OCI-LY1 (cell line): ENCODE measurements at regions not wholly inside any gene's neighbourhood (a gene's known extent, or its start where the extent isn't known, plus 50 kb on each side); places are given as distances from the start of the nearest gene placed in this dataset.
"Not testable (repeated sequence)": the region's sequence is repeated elsewhere in the genome, so short reads cannot be mapped to it uniquely, and the experiment has no call there.

Experiments used
- H2AFZ ChIP-seq: fragments of 200-600 bp; sonication (generic), shearing (Covaris generic); 2 replicates; pipeline ENCODE4 v1.6.0; 2014; ENCODE audit warnings: antibody characterized with exemption, mild to moderate bottlenecking, low read length
- H3F3A ChIP-seq: fragments of 200-600 bp; sonication (generic), shearing (Covaris generic); 2 replicates; pipeline ENCODE4 v1.6.0; 2014; ENCODE audit warnings: mild to moderate bottlenecking, antibody characterized with exemption, low read length, moderate library complexity; ENCODE audit not compliant: insufficient read depth
- H3K27ac ChIP-seq: fragments of 200-600 bp; sonication (generic); 2 replicates; pipeline ENCODE4 v1.5.1; 2014; ENCODE audit warnings: low read length, mixed run types, mild to moderate bottlenecking, low read depth; ENCODE audit not compliant: poor library complexity, severe bottlenecking
- H3K27me3 ChIP-seq: fragments of 200-600 bp; sonication (generic); 2 replicates; pipeline ENCODE4 v1.6.0; 2014; ENCODE audit warnings: antibody characterized with exemption, mild to moderate bottlenecking, low read length, moderate library complexity; ENCODE audit not compliant: insufficient read depth
- H3K36me3 ChIP-seq: fragments of 200-600 bp; sonication (generic); 2 replicates; pipeline ENCODE4 v1.6.1; 2014; ENCODE audit warnings: mild to moderate bottlenecking, antibody characterized with exemption, low read length, moderate library complexity, mixed read lengths; ENCODE audit not compliant: insufficient read depth
- H3K4me1 ChIP-seq: fragments of 200-600 bp; sonication (generic); 2 replicates; pipeline ENCODE4 v1.5.1; 2014; ENCODE audit warnings: mild to moderate bottlenecking, low read length, moderate library complexity; ENCODE audit not compliant: insufficient read depth, severe bottlenecking
- H3K4me2 ChIP-seq: fragments of 200-600 bp; sonication (generic), shearing (Covaris generic); 2 replicates; pipeline ENCODE4 v1.6.1; 2014; ENCODE audit warnings: low read length
- H3K4me3 ChIP-seq: fragments of 200-600 bp; sonication (generic); 2 replicates; pipeline ENCODE4 v1.5.1; 2014; ENCODE audit warnings: low read length, low read depth, mild to moderate bottlenecking, mixed read lengths; ENCODE audit not compliant: poor library complexity, severe bottlenecking
- H3K79me2 ChIP-seq: fragments of 200-600 bp; shearing (Covaris generic); 2 replicates; pipeline ENCODE4 v1.6.1; 2016; ENCODE audit warnings: mixed run types, low read length, mixed read lengths; ENCODE audit not compliant: insufficient read depth
- H3K9ac ChIP-seq: fragments of 200-600 bp; sonication (generic), shearing (Covaris generic); 2 replicates; pipeline ENCODE4 v1.6.1; 2014; ENCODE audit warnings: mild to moderate bottlenecking, low read length, mixed read lengths
- H3K9me2 ChIP-seq: fragments of 200-600 bp; sonication (generic), shearing (Covaris generic); 2 replicates; pipeline ENCODE4 v1.6.1; 2014; ENCODE audit warnings: low read depth, mild to moderate bottlenecking, low read length, mixed read lengths
- H3K9me3 ChIP-seq: fragments of 200-600 bp; shearing (Covaris generic); 2 replicates; pipeline ENCODE4 v1.6.1; 2014; ENCODE audit warnings: low read length, mixed read lengths
- H4K20me1 ChIP-seq: fragments of 200-600 bp; sonication (generic), shearing (Covaris generic); 2 replicates; pipeline ENCODE4 v1.6.0; 2016; ENCODE audit warnings: mild to moderate bottlenecking, low read length; ENCODE audit not compliant: insufficient read depth
- EZH2 ChIP-seq: fragments of 200-600 bp; sonication (generic), shearing (Covaris generic); IDR thresholded peaks from 2 replicates; pipeline ENCODE4 v1.8.0; 2017; ENCODE audit warnings: borderline replicate concordance, mixed run types, mild to moderate bottlenecking, antibody characterized with exemption, low read length, moderate library complexity, mixed read lengths
- TF ChIP-seq, protein P1 (sequence below): fragments of 200-600 bp; sonication (generic), shearing (Covaris generic); IDR thresholded peaks from 2 replicates; pipeline ENCODE4 v1.5.1; 2017; ENCODE audit warnings: mild to moderate bottlenecking, antibody characterized with exemption, low read length, moderate library complexity, mixed read lengths

DNA sequence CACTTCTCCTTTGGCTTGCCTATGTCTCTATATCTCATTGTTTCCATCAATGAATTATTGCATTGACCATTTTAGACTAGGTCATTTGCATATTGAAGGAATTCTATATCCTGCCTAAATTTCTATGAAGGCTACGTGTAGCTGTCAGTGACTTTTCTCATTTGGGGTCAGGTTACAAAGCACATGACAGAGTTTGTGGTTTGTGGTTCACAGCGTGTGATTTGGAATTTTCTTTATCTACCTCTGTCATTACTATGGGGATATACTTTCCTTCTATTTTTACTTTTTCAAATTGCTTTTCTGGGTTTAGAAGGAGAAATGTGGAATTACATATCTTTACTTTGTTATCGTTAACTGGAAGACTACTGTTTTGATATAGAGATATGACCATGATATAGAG is 317.3 kb upstream of the CFAP20DC start:
- no peaks in the 10 kb centered on the region for H3K79me2 ChIP-seq
- no peak overlapping the region for H3K9ac ChIP-seq
- H3K27me3 ChIP-seq: no peaks in the 10 kb centered on the region; the same call in 1 of the 2 replicates
- no peaks in the 10 kb centered on the region for H3F3A ChIP-seq
- TF ChIP-seq, protein P1, sequence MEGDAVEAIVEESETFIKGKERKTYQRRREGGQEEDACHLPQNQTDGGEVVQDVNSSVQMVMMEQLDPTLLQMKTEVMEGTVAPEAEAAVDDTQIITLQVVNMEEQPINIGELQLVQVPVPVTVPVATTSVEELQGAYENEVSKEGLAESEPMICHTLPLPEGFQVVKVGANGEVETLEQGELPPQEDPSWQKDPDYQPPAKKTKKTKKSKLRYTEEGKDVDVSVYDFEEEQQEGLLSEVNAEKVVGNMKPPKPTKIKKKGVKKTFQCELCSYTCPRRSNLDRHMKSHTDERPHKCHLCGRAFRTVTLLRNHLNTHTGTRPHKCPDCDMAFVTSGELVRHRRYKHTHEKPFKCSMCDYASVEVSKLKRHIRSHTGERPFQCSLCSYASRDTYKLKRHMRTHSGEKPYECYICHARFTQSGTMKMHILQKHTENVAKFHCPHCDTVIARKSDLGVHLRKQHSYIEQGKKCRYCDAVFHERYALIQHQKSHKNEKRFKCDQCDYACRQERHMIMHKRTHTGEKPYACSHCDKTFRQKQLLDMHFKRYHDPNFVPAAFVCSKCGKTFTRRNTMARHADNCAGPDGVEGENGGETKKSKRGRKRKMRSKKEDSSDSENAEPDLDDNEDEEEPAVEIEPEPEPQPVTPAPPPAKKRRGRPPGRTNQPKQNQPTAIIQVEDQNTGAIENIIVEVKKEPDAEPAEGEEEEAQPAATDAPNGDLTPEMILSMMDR: no peak
- no peak for TF ChIP-seq EZH2
- H3K9me3 ChIP-seq: no peaks in the 10 kb centered on the region
- H3K4me3 ChIP-seq: no peak overlapping the region
- H3K4me1 ChIP-seq: no peaks in the 10 kb centered on the region
- no peak overlapping the region for H3K27ac ChIP-seq
- no peak overlapping the region for H2AFZ ChIP-seq
- H3K9me2 ChIP-seq: no peaks in the 10 kb centered on the region
- no peaks in the 10 kb centered on the region for H4K20me1 ChIP-seq
- no peak overlapping the region for H3K4me2 ChIP-seq
- no peaks in the 10 kb centered on the region for H3K36me3 ChIP-seq

DNA sequence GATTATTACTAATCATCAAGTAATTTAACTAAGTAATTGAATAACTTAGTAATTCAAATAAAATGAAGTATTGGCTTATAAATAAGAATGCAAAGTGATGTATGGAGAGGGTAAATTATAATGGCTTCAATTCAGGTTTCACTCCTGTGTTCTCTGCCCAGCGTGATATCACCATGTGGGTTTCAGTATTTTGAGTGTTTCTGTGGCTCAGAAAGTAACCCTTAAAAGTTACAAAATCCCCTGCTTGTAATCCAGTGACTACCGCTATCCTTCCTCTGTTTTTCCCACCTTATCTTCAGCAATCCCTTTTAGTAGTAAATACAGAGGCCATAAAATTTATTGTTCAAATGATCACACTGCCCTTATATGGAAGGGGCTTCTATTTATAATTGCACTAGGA is 316.4 kb upstream of the CFAP20DC start:
- H4K20me1 ChIP-seq: no peaks in the 10 kb centered on the region
- H3K27me3 ChIP-seq: no peaks in the 10 kb centered on the region; the same call in 1 of the 2 replicates
- H3K9me2 ChIP-seq: no peaks in the 10 kb centered on the region
- no peaks in the 10 kb centered on the region for H3K9me3 ChIP-seq
- no peaks in the 10 kb centered on the region for H3K36me3 ChIP-seq
- no peaks in the 10 kb centered on the region for H3F3A ChIP-seq
- H3K4me3 ChIP-seq: no peak overlapping the region
- TF ChIP-seq, protein P1: no peak
- H3K27ac ChIP-seq: no peak overlapping the region
- no peaks in the 10 kb centered on the region for H3K79me2 ChIP-seq
- H2AFZ ChIP-seq: no peak overlapping the region
- H3K4me2 ChIP-seq: no peak overlapping the region
- H3K4me1 ChIP-seq: no peaks in the 10 kb centered on the region
- no peak overlapping the region for H3K9ac ChIP-seq

DNA sequence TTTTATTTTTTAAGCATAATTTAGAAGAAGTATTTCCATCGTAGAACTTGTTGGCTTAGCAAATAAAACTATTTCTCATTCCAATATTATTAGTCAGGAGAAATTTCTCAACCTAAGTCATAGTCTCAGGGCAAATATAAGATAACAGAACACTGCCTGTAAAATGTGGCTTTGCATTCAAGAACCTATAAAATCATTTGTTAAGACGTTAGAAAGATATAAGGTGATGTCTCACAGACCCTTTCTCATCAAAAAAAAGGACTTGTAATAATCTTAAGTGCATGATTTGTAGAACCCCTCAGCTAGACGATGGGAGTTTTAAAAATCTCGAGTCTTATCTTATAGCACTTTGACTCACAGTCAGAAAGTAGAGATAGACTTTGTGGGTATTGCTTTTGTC is 314.7 kb upstream of the CFAP20DC start:
- H3K4me1 ChIP-seq: no peaks in the 10 kb centered on the region
- no peaks in the 10 kb centered on the region for H3K9me3 ChIP-seq
- no peak overlapping the region for H3K4me2 ChIP-seq
- no peaks in the 10 kb centered on the region for H4K20me1 ChIP-seq
- H3K27me3 ChIP-seq: no peaks in the 10 kb centered on the region; the same call in 1 of the 2 replicates
- no peaks in the 10 kb centered on the region for H3F3A ChIP-seq
- H3K9ac ChIP-seq: no peak overlapping the region
- no peaks in the 10 kb centered on the region for H3K9me2 ChIP-seq
- H2AFZ ChIP-seq: no peak overlapping the region
- H3K79me2 ChIP-seq: no peaks in the 10 kb centered on the region
- H3K4me3 ChIP-seq: no peak overlapping the region
- no peak overlapping the region for H3K27ac ChIP-seq
- TF ChIP-seq EZH2: no peak
- TF ChIP-seq, protein P1: no peak
- H3K36me3 ChIP-seq: no peaks in the 10 kb centered on the region

DNA sequence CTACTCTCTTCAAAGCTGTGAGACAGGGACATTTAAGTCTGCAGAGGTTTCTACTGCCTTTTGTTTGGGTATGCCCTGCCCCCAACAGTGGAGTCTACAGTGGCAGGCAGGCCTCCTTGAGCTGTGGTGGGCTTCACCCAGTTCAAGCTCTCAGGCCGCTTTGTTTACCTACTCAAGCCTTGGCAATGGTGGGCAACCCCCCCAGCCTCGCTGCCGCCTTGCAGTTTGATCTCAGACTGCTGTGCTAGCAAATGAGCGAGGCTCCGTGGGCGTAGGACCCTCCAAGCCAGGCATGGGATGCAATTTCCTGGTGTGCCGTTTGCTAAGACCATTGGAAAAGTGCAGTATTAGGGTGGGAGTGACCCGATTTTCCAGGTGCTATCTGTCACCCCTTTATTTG is 310.5 kb upstream of the CFAP20DC start:
- H3K9me2 ChIP-seq, H3K27ac ChIP-seq, H3K4me1 ChIP-seq, H3K9me3 ChIP-seq, H3K27me3 ChIP-seq, H4K20me1 ChIP-seq, H3K36me3 ChIP-seq, H3K79me2 ChIP-seq, H3K4me2 ChIP-seq, H3K9ac ChIP-seq, H2AFZ ChIP-seq, H3F3A ChIP-seq, H3K4me3 ChIP-seq: not testable (repeated sequence)
